GM18520 (cell line): ENCODE measurements at regions not wholly inside any gene's neighbourhood (a gene's known extent, or its start where the extent isn't known, plus 50 kb on each side); places are given as distances from the start of the nearest gene placed in this dataset.
"Not testable (repeated sequence)": the region's sequence is repeated elsewhere in the genome, so short reads cannot be mapped to it uniquely, and the experiment has no call there.

Source experiments
- ATAC-seq: cut with Tn5 transposase; IDR thresholded peaks from one replicate; pipeline ENCODE4 v1.9.1; 2021; ENCODE audit not compliant: unreplicated experiment

DNA sequence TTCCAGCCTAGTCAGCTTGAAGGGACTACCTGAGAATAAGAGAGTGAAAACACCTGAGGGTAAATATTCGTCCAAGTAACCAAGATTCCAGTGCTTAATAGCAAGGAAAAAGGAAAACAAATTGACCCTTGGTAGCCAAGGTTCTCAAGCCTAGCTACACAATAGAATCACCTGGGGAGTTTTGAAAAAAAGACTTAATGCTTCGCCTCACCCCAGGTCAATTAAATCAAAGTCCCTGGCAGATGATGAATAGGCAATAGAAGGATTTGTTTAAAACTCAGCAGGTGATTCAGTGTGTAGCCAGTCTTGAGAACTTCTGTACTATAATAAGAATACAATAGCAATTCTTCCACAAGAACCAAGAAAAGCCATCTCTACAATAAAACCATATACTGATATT is 500.2 kb downstream of the XIRP2 start:
- ATAC-seq, result no peak

DNA sequence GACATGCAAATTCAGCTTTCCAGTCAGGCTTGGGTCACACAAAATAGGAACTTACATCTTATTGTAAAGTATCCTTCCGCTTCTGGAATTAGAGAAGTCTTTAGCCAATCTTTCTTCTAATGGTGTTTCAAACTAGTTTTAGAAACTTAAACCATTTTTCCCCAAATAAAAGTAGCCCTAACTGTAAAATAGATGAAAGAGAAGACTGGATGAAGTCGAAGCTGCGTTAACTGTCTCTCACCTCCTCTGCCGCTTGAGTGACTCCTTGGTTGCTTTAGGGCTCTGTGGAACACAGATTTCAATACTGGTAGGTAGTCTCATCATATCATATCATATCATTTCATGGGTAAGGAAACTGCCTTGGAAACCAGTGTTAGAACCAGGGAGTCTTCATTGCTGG is 498.4 kb downstream of the XIRP2 start:
- ATAC-seq, result no peak

DNA sequence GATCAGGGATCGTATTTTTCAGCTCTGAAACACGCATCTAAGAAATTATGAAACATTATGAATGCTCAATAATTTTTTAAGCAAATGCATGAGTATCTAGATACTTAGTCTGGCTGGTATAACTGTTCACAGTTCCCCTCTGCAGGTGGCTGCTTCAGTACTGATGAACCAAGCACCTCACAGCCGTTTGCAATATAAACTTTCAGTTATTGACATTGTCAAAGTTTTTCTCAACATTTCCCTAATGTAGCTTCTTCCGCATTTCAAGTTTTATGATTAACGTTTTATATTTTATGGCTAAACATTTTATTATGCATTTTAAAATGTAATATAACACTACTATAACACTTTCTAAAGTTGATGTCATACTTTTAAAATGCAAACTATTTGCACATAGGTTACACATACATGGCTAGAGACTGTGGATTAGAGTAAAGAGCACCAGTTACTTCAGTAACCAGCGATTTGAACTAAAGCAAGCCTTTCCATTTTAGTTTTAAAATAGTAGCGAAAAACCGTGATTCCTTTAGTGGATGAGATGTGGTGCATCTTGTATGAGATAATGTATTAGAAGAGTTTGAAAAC is 495.4 kb downstream of the XIRP2 start:
- no peak for ATAC-seq

DNA sequence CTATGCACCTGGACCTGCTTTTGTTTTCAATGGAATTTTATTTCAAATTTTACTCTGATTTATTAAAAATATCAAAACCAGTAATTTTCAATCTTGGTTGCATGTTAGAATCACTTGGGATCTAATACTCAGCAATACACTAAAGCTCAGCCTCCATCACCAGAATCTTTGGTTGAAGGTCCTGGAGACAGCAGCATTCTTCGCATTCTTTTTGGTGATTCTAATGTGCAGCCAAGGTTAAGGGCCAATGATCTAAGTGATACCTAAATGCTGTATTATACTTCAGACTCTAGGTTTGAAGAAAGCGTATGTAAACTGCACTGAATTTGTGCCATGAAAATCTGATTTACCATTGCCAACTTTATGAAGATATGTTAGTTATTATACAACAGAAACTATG is 493.1 kb downstream of the XIRP2 start:
- ATAC-seq, result no peak

DNA sequence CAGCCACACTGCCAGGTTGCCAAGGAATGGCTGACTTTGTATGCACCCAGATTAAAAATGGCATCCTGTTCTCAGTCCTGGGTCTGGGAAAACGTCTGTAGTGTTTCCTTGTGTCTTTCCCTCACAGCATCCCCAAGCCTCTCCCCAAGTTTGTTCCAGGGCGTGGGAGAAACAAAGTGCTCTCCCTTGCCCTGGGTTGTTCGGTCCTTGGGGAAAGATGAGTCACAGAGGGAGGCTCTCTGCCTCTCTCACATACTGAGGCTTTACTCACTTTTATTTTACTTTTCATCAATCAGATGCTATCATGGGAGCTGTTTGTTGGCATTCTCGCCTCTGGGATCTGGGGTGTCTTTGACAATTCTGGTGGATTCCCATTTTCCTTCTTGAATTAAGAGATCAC is 492.3 kb downstream of the XIRP2 start:
- no peak for ATAC-seq

DNA sequence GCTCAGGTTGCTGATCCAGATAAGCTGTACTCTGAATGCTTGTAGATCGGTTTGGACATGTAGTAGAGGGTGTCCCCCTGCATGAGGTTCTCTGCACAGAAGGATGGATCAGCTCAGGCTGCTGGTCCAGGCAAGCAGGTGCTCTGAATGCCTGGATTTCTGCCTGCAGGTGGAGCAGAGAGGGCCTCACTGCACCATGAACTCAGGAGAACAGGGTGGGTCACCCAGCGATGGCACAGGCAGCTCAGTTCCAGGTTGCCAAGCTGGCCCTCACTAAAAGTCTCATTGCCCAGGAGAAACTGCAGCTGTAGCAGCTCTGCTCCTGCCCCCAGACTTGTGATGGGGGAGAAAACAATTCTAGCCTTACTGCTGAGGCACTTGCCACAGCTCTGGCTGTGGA is 491.8 kb downstream of the XIRP2 start:
- no peak for ATAC-seq

DNA sequence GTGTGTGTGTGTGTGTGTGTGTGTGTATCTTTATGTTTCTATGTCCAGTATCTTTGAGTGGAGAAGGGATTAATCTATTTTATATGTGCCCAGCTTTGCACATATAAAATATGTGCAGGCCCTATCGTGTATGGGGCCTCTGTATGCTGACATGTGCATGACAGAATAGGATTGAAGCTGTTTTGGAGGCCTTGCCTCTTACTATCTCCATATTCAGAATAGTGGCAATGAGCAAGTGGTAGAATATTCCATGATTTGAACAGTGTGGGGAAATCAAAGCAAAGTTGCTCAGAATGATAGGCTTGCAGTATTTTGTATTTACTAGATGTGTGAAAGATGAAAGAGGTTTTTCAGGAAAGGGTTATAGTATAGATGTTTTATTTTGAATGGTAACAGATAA is 480.8 kb downstream of the XIRP2 start:
- no peak for ATAC-seq

DNA sequence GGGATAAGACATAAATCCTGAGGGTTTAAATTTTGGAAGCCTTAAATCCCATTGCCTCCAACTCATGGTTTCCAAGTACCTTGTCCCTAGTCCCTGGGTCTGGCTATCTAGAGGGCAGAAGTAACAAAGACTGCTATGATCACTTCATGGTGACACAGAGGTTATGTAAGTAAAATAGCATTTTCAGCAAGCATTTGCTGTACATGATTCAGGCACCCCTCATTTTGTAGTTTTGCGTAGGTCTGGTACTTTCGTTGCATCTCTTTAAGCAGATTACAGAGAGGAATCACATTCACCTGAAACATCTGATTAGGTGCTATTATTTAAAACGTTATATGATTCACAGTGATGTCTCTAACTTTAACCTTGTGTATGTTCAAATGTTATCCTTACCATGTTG is 480.1 kb downstream of the XIRP2 start:
- ATAC-seq, result no peak

DNA sequence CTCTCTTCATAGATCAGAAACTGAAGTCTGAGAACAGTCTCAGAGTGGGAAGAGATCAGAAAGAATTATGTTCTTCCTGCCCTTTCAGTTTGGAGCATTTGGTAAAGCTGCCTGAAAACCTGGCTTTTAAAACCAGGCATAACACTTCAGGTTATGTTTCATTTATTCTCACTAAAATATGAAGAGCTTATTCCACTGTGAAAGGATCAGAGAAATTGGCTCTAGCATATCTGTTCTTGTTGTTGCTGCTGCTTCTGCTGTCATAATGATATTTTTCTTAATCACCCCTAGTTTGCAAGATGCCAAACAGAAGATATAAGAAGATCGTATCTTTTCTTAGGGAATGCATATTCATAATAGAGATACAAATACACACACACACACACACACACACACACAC is 476.9 kb downstream of the XIRP2 start:
- ATAC-seq, result no peak

DNA sequence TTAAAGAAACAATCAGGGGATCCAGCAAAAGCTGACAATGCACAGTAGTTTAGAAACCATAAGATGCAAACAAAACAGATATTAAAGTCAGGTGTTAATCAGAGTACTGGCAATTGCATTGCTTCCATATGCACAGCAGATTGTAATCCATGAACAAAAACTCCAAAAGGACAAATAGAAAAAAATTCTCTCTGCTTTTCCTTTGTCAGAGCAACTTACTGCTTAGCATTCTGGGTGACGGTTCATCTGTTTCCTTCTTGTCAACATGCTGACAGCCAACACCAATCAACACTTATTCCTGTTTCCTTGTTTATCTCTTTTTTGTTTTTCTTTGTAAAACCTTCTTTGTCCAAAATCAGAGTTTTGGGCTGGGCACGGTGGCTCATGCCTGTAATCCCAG is 473.1 kb downstream of the XIRP2 start:
- no peak for ATAC-seq

DNA sequence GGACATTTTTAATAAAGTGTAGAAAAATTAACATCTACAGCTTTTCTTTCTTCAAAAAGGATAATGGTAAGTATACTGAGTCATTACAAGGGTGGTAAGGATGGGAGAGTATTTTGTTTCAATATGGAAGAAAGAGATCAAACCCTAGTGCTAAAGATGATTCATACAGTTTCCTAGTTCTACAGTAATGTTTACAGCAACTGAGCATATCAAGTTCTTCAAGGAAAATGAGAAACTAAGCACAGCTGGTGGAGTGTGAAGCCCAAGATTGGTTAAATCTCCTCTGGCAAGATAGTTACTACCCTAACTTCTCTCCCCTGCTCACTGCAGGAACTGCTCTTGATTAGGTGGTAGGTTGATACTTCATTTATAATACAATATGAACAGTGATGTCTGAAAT is 467.5 kb downstream of the XIRP2 start:
- ATAC-seq, result no peak

DNA sequence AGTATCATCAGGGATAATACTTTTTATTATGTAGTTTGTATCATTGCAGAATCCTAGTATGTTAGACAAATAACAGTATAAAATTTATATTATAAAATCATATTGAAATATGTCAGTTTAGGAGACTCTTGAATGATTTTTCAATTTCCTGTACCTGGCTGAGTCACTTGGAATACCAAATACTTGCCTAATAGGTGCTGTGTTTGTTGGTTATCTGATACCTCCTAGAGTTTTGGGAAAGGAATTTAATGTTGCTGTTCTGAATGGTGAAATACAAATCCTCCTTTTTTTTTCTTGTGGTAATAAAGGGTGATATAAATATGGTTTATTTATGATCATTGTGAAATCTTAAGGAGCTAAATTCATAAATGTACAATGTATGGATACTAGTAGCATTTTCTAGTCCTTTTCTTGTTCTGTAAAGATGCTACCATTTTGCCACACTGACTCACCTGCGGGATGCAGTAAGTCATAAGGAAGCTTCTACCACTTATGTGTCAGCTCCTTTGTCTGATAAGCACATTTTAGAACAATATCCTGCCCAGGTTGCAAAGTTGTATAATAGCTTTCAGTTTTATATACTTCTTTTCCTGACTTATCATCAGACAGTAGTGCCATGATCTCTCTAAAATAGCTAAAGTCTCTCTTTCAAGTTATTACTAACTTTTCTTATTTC is 465.5 kb downstream of the XIRP2 start:
- no peak for ATAC-seq

DNA sequence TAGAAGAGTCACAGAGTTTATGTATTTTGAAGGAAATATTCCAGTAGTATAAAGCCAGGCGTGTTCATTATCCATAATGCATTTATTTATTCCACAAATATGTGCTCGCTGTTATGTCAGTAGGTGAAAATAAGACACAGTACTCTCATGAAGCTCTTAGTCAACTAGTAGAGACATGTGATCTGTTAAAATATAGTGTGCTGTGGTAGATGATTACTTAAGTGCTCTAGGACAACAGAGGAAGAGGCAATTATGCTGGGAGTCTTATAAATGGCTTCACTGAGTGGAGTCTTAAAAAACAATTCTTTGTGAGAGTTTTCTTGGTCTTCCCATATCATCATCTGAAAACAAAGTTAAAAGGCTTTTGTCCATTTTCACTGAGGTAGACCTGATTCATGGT is 457.3 kb downstream of the XIRP2 start:
- ATAC-seq, result no peak

DNA sequence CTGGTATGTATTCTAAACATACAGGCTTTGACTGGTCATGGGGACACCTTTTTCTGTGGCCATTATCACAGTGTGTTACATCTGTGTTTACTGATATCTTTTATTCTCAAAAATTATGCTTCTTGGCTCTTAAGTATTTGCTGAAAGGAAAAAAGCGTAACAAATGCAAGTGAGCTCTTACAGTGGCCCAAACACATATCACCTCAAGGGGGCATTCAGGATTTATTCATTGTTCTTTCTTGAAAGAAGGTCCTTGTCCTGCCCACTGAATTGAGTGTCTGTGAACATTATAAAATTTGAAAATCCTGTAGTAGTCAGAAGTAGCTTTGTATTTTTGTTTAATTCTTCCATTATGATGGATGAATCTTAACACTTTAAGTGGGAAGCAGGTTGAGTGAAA is 454.5 kb downstream of the XIRP2 start:
- ATAC-seq, result no peak

DNA sequence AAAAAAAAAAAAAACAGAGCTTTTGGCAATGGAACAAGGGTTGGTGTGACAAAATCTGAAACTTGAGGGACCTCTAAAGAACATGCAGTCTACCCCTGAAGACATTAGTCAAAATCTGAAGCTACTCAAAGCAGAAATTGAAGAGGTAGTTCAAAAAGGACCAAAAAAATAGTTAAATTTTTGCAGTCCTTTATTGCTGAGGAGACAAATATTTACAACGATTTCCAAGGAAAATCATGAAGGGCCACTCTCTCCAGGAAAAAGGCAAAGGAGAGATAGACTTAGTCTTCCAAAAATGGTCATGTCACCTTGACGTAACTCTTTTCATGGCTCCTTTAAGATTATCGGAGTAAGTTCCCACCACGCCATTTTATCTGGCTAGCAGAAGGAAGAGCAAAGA is 452.0 kb downstream of the XIRP2 start:
- ATAC-seq, result no peak

DNA sequence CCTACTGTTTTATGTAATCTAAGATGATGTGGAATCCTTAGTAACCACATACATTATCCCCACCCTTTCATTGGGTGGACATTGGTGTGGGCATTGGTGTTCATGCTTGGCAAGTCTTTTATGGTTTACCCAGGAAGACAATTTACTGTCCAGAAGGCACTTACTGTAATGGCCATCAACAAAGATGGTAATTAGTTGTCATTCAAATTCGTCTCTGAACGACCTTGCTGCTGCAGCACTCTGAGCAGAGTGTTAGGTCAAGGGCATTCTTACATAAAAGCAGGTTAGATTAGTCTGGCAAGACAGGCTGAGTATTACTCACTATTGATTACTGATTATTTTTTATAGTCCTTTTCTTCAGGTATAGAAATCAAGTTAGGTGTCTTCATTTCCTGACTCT is 447.9 kb downstream of the XIRP2 start:
- no peak for ATAC-seq

DNA sequence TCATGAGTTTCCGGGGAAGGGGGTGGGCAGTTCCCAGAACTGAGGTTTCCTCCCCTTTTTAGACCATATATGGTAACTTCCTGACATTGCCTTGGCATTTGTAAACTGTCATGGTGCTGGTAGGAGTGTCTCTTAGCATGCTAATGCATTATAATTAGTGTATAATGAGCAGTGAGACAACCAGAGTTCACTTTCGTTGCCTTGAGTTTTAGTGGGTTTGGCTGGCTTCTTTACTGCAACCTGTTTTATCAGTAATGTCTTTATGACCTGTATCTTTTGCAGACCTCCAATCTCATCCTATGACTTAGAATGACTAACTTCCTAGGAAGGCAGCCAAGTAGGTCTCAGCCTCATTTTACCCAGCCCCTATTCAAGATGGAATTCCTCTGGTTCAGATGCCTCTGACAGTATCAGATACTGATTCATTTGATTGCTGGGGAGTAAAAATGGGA is 447.3 kb downstream of the XIRP2 start:
- ATAC-seq, result no peak

DNA sequence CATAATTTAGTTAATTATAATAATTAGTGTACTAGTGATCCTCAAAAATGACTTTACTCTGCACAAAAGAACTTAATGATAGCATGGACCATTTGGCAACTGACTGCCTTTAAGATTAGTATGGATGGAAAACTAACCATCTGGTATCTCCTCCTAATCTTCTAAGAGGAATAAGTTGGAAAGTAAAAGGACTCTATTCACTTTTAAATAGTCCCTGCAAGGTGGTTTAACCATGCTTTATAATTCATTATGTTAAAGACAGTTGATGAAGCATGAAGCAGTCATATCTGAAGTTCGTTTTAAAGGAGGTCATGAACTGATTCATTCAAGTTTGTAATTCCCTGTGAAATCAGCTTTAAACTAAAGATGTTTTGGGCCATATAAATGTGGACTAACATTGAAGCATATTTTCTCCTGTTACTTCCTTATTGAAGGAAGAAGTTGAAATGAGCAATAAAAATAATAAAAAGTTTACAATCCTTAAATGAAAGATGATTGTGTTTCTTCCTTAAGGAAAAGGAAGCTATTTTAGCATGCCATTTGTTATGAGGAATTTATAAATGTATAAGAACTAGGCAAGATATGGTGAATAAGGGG is 446.0 kb downstream of the XIRP2 start:
- ATAC-seq, result no peak

DNA sequence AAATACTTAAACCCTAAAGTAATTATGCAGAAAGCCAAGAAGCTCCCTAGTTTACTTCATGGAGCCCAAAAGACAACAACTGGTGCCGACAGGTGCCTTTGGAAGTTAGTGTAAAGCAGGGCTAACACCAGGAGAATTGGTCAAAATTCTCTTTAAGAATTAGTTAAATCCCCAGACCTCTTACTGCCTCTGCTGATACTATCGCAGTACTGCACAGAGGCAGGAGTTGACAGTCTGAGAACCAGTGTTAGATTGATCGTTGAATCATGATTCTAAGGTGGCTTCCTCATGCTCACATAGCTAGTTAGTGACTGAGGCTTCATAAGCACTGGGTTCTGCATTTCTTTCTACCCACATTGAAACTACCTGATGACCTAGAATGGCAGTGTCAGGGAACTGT is 445.0 kb downstream of the XIRP2 start:
- ATAC-seq, result no peak

DNA sequence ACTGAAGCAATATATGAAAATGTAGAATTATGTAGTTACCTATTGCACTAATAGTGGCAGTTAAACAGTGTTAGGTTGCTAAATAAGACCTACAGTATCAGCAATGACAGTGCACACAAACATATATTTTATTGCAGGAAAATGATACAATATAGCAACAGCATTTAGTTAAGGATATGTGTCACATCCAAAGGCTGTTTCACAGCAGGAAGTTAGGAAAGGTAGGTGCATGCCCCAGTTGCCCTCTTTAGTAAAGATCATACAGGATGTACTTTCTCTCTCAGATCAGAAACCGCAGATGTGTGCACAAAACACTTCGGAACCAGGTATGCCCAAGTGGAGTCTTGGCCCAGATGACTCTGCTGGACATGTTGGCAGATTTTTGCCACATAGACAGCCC is 444.1 kb downstream of the XIRP2 start:
- ATAC-seq, result no peak

DNA sequence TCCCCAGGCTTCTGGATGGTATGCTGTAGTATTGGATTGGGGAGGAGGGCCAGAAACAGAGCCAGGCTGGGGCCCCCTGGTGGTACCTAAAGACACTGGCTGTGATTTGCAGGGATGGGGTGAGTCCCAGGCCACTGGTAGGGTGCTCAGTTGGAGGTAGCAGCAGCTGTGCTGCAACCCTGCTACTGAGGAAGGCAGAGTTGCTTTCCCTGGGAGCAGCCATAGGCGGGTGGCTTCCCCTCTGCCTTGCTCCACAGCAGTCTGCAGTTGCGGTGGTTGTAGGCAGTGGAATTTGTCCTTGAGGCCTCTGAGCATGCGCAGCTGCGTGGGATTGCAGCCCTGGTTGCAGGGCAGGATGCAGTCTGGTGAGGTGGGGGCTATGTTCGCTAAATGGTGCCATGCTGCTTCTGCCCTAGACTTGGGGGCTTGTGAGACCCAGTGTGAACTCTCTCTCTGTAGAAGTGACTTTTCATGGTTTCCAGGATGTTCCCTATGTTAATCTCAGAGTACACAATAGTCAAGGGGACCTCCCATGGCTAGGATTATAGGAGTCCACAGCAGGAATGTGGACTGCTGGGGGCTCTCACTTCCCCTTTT is 443.5 kb downstream of the XIRP2 start:
- no peak for ATAC-seq

DNA sequence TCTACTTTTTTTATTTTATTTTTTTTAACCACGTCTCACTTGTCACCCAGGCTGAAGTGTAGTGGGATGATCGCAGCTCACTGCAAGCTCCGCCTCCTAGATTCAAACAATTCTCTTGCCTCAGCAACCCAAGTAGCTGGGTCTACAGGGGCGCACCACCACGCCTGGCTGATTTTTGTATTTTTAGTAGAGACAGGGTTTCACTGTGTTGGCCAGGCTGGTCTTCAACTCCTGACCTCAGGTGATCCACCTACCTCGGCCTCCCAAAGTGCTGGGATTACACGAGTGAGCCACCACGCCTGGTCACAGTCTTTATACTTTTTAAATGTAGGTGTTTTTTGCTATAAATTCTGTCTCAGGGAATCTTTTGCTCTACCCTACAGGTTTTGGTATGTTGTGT is 440.5 kb downstream of the XIRP2 start:
- not testable (repeated sequence) for ATAC-seq
